IPS-NIHi11 (cell line): ENCODE measurements at regions not wholly inside any gene's neighbourhood (a gene's known extent, or its start where the extent isn't known, plus 50 kb on each side); places are given as distances from the start of the nearest gene placed in this dataset.
A peak's percentile ranks its signal among the peaks of the same experiment; 100 is the strongest.
"Not testable (repeated sequence)": the region's sequence is repeated elsewhere in the genome, so short reads cannot be mapped to it uniquely, and the experiment has no call there.

Experiments
- DNase-seq: peaks from one replicate; pipeline ENCODE4 v3.0.0; 2012; ENCODE audit warnings: mixed read lengths, low spot score

GRCh38 chr6:80930376-80930775, 822.1 kb downstream of the TENT5A start:
- DNase-seq: no peak

GRCh38 chr6:80923816-80924215, 817.3 kb downstream of the BCKDHB start:
- DNase-seq: no peak

GRCh38 chr6:80922916-80923455, 816.5 kb downstream of the BCKDHB start:
- DNase-seq: no peak

GRCh38 chr6:80921861-80922460, 815.5 kb downstream of the BCKDHB start:
- DNase-seq: no peak

GRCh38 chr6:80907831-80908230, 801.4 kb downstream of the BCKDHB start:
- DNase-seq: no peak

- no peak for DNase-seq
These were observed 797.2 kb downstream of the BCKDHB start for GRCh38 chr6:80903711-80904110.

GRCh38 chr6:80886475-80886874, 780.0 kb downstream of the BCKDHB start:
- no peak for DNase-seq

GRCh38 chr6:80872951-80873308, 766.5 kb downstream of the BCKDHB start:
- no peak for DNase-seq

- DNase-seq: no peak
These were observed 765.9 kb downstream of the BCKDHB start for GRCh38 chr6:80872199-80872950.

GRCh38 chr6:80862756-80863155, 756.3 kb downstream of the BCKDHB start:
- no peak for DNase-seq

GRCh38 chr6:80860107-80860506, 753.6 kb downstream of the BCKDHB start:
- no peak for DNase-seq

- not testable (repeated sequence) for DNase-seq
These were observed 741.5 kb downstream of the BCKDHB start for GRCh38 chr6:80847973-80848372.

GRCh38 chr6:80832337-80832736, 725.9 kb downstream of the BCKDHB start:
- DNase-seq: no peak

GRCh38 chr6:80793411-80793810, 686.9 kb downstream of the BCKDHB start:
- no peak for DNase-seq

- no peak for DNase-seq
These were observed 685.7 kb downstream of the BCKDHB start for GRCh38 chr6:80792151-80792550.

- DNase-seq: no peak
These were observed 683.6 kb downstream of the BCKDHB start for GRCh38 chr6:80789912-80790570.

GRCh38 chr6:80783271-80783670, 676.8 kb downstream of the BCKDHB start:
- DNase-seq: not testable (repeated sequence)

- DNase-seq: peak; percentile 66
These were observed 665.5 kb downstream of the BCKDHB start for GRCh38 chr6:80771941-80772340.

GRCh38 chr6:80769106-80769505, 662.6 kb downstream of the BCKDHB start:
- no peak for DNase-seq

- DNase-seq: peak; percentile 19
These were observed 661.3 kb downstream of the BCKDHB start for GRCh38 chr6:80767808-80768207.

GRCh38 chr6:80744213-80744612, 637.7 kb downstream of the BCKDHB start:
- DNase-seq: no peak

- peak; percentile 8 for DNase-seq
These were observed 636.0 kb downstream of the BCKDHB start for GRCh38 chr6:80742481-80742880.

- no peak for DNase-seq
These were observed 627.2 kb downstream of the BCKDHB start for GRCh38 chr6:80733641-80734040.
